ENCODE measurements at regions not wholly inside any gene's neighbourhood (a gene's known extent, or its start where the extent isn't known, plus 50 kb on each side); places are given as distances from the start of the nearest gene placed in this dataset.

DNA sequence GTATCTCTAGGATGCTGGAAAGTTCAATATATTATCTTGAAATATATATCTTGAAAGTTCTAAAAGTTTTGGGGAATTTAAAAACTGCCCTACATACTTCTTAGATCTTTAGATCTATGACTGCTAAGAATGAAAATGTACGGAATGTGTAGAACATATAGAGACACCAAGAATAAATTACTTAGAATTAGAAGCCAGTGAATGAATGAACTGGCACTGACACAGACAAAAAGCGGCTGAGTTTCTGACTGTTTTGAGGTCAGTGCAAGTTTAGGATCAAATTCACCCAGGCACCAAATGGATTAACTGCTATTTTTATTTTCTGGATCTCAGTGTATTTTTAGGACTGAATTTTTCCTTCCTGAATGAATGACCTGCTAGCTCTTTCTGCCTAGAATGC lies 411.2 kb downstream of the KCTD12 start:
- peak overlapping the region in 3 of 4 donors; percentile 14 to 79 (median 69) for H3K27ac ChIP-seq

DNA sequence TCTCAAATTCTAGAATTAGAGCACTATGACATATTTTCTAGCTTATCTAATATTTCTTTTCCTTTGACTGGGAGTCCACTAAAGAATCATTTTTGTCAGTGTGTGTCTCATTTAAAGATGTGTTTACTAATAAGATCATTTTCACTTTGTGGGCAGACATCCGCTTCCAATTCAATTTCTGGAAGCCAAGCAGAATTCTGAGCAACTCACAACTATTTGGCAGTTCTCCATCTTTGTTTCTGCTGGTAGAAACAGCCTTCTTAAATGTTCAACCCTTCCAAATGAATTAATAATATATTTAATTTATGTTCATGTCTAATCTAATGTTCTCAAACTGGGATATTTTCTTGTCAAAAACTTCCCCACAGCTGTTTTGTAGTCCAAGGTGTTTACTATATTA lies 411.8 kb downstream of the KCTD12 start:
- H3K4me3 ChIP-seq: no peak overlapping the region
- DNase-seq (ENCODE audit: low spot score in 2 of 2): no peak
- peak overlapping the region in 3 of 4 donors; percentile 35 to 79 (median 69) for H3K27ac ChIP-seq
- H3K27me3 ChIP-seq: no peaks in the 10 kb centered on the region
- H3K36me3 ChIP-seq: no peaks in the 10 kb centered on the region
- TF ChIP-seq EP300 (IDR thresholded peaks at IDR 0.05): no peak
- peaks cover 0 to 16% (median 2%) of the 10 kb centered on the region in 4 donors for H3K4me1 ChIP-seq
- 30 to 31% methylated on average over 1 of the region's 1 CpG for WGBS, 2 donors
- no peaks in the 10 kb centered on the region for H3K9me3 ChIP-seq

More for the DNA sequence above, 411.2 kb downstream of the KCTD12 start:
- H3K36me3 ChIP-seq: no peaks in the 10 kb centered on the region
- H3K9me3 ChIP-seq: no peaks in the 10 kb centered on the region
- H3K4me1 ChIP-seq: peaks cover 0 to 16% (median 2%) of the 10 kb centered on the region in 4 donors
- TF ChIP-seq EP300 (IDR thresholded peaks at IDR 0.05) (no peak), POLR2A (IDR thresholded peaks at IDR 0.05) (no peak)
- TF ChIP-seq, protein P1, sequence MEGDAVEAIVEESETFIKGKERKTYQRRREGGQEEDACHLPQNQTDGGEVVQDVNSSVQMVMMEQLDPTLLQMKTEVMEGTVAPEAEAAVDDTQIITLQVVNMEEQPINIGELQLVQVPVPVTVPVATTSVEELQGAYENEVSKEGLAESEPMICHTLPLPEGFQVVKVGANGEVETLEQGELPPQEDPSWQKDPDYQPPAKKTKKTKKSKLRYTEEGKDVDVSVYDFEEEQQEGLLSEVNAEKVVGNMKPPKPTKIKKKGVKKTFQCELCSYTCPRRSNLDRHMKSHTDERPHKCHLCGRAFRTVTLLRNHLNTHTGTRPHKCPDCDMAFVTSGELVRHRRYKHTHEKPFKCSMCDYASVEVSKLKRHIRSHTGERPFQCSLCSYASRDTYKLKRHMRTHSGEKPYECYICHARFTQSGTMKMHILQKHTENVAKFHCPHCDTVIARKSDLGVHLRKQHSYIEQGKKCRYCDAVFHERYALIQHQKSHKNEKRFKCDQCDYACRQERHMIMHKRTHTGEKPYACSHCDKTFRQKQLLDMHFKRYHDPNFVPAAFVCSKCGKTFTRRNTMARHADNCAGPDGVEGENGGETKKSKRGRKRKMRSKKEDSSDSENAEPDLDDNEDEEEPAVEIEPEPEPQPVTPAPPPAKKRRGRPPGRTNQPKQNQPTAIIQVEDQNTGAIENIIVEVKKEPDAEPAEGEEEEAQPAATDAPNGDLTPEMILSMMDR (IDR thresholded peaks at IDR 0.05): no peak
- no peak overlapping the region for H3K4me3 ChIP-seq
- no peak for DNase-seq (ENCODE audit: low spot score in 2 of 2)
- no peaks in the 10 kb centered on the region for H3K27me3 ChIP-seq
- WGBS, 2 donors: 39 to 41% methylated on average over 2 of the region's 2 CpGs

DNA sequence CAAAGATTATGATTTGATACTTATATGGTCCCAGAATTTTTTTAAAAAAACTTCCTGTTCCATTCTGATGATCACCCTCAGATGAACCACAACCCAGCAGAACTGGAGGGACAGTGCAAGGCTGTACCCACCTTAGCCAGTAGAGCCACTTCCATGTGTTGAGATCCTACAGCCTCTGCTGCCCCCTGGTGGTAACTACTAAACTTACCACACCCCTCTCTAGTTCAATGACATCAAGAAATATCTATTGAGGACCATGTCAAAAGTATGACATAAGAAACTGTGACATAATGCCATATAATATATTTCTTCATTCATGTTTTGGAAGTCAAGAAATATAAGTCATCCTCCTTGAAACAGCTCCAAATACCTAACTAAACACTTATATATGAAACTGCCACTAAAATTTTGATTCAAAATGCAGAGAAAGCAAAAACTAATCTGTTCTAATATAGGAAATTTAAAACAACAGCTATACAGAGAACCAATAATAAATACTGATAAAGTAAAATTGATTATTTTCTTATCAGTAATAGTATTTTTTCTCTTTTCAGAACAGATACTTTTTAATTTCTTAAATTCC lies 412.6 kb downstream of the KCTD12 start:
- Histone ChIP-seq H3K27ac (peak overlapping the region in 3 of 4 donors; percentile 35 to 79 (median 69)), H3K4me1 (peaks cover 0 to 16% (median 2%) of the 10 kb centered on the region in 4 donors), H3K9me3 (peaks cover 0 to 4% (median 0%) of the 10 kb centered on the region in 4 donors), H3K36me3 (no peaks in the 10 kb centered on the region), H3K4me3 (no peak overlapping the region), H3K27me3 (no peaks in the 10 kb centered on the region)
- DNase-seq (ENCODE audit: low spot score in 2 of 2): peak; percentile 59 to 83
- TF ChIP-seq EP300 (IDR thresholded peaks at IDR 0.05): no peak
- TF ChIP-seq, protein P1 (IDR thresholded peaks at IDR 0.05): peak; percentile 62 to 92 (median 82)
- no peak for TF ChIP-seq POLR2A (IDR thresholded peaks at IDR 0.05)

DNA sequence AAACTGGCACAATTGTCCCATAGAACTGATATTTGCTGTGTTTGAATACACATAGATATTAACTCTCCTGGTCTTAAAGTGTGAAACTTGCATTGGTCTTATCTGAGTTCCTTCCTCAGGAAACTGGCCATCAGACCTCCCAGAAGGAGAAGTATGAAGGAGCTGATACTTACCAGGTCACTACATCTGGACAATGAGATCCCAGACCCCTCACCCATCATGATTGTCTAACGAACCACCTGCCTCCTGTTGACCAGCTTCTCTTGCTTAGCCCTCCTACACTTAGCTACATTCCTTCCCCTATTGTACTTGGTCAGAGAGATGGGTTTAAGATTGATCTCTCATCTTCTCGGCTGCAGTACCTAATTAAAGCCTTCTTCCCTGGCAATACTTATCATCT lies 413.3 kb downstream of the KCTD12 start:
- TF ChIP-seq, protein P1 (IDR thresholded peaks at IDR 0.05): no peak
- no peak for TF ChIP-seq EP300 (IDR thresholded peaks at IDR 0.05)
- no peak for TF ChIP-seq POLR2A (IDR thresholded peaks at IDR 0.05)
- Histone ChIP-seq H3K27me3 (no peaks in the 10 kb centered on the region), H3K36me3 (no peaks in the 10 kb centered on the region), H3K4me3 (no peak overlapping the region), H3K9me3 (peaks cover 0 to 4% (median 0%) of the 10 kb centered on the region in 4 donors), H3K27ac (peak overlapping the region in 3 of 4 donors; percentile 23 to 79 (median 69)), H3K4me1 (peaks cover 0 to 16% (median 2%) of the 10 kb centered on the region in 4 donors)
- 91 to 98% methylated on average over 2 of the region's 2 CpGs for WGBS, 2 donors
- no peak for DNase-seq (ENCODE audit: low spot score in 2 of 2)

DNA sequence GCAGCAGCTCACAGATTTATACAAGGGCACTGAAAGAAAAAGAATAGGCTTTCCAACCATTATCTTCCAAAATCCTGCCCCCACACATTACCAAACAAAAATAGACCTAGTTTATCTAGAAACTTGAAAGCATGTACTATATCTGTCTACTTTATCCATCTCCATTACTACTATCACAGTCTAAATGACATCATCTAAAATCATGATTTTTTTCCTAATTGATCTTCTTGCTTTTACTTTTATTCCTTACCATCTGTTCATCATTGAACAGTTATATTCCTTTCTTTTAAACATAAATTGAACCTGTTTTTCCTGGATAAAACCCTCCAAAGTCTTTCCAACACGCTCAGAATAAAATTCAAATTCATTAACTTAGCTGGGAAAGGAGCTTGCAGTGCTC lies 414.7 kb downstream of the KCTD12 start:
- DNase-seq (ENCODE audit: low spot score in 2 of 2): no peak
- Histone ChIP-seq H3K4me1 (peaks cover 0 to 16% (median 2%) of the 10 kb centered on the region in 4 donors), H3K36me3 (no peaks in the 10 kb centered on the region), H3K4me3 (no peak overlapping the region), H3K27ac (peak overlapping the region in 3 of 4 donors; percentile 15 to 79 (median 39)), H3K27me3 (no peaks in the 10 kb centered on the region), H3K9me3 (peaks cover 0 to 4% (median 0%) of the 10 kb centered on the region in 4 donors)
- 41 to 44% methylated on average over 1 of the region's 1 CpG for WGBS, 2 donors
- TF ChIP-seq, protein P1 (IDR thresholded peaks at IDR 0.05): no peak
- TF ChIP-seq POLR2A (IDR thresholded peaks at IDR 0.05) (no peak), EP300 (IDR thresholded peaks at IDR 0.05) (no peak)

Data from tibial nerve (tissue), 4 donors.